Astrocyte (in vitro differentiated cells and primary cell): ENCODE measurements at regions not wholly inside any gene's neighbourhood (a gene's known extent, or its start where the extent isn't known, plus 50 kb on each side); places are given as distances from the start of the nearest gene placed in this dataset.

ENCODE experiments used
- DNase-seq: peaks from one replicate; pipeline ENCODE4 v3.0.0-alpha.2; 2010; ENCODE audit warnings: low read depth
- FAIRE-seq: peaks from 2 replicates; lab custom pipeline; 2011; peaks lifted over from hg19 to GRCh38; lab: Jason Lieb, UNC
- H2AFZ ChIP-seq: 2 replicates; pipeline ENCODE4 v1.6.0; 2012; ENCODE audit warnings: low read depth, low read length, inconsistent platforms
- H3K27ac ChIP-seq: 2 replicates; pipeline ENCODE4 v1.5.1; 2011; ENCODE audit warnings: low read depth, low read length, inconsistent platforms
- H3K27me3 ChIP-seq: 2 replicates; pipeline ENCODE4 v1.6.0; 2011; ENCODE audit warnings: low read length, inconsistent platforms; ENCODE audit not compliant: insufficient read depth
- H3K36me3 ChIP-seq: 2 replicates; pipeline ENCODE4 v1.5.1; 2011; ENCODE audit warnings: low read length, inconsistent platforms; ENCODE audit not compliant: insufficient read depth
- H3K4me1 ChIP-seq: 2 replicates; pipeline ENCODE4 v1.5.1; 2011; ENCODE audit warnings: low read length, inconsistent platforms; ENCODE audit not compliant: insufficient read depth
- H3K4me2 ChIP-seq: 2 replicates; pipeline ENCODE4 v1.6.0; 2012; ENCODE audit warnings: low read length, inconsistent platforms
- H3K4me3 ChIP-seq: 2 replicates; pipeline ENCODE4 v1.5.1; 2011; ENCODE audit warnings: low read depth, mild to moderate bottlenecking, low read length, inconsistent platforms; ENCODE audit not compliant: insufficient read depth
- H3K79me2 ChIP-seq: 2 replicates; pipeline ENCODE4 v1.6.0; 2012; ENCODE audit warnings: mild to moderate bottlenecking, low read length, inconsistent platforms; ENCODE audit not compliant: insufficient read depth
- H3K9ac ChIP-seq: 2 replicates; pipeline ENCODE4 v1.6.0; 2012; ENCODE audit warnings: mild to moderate bottlenecking, low read length, inconsistent platforms
- H3K9me3 ChIP-seq: 2 replicates; pipeline ENCODE4 v1.5.1; 2012; ENCODE audit warnings: low read depth, mild to moderate bottlenecking, low read length, inconsistent platforms; ENCODE audit not compliant: insufficient read depth
- H4K20me1 ChIP-seq: 2 replicates; pipeline ENCODE4 v1.6.0; 2012; ENCODE audit warnings: low read length, inconsistent platforms; ENCODE audit not compliant: insufficient read depth
- H3K27ac Mint-ChIP-seq: one replicate; pipeline ENCODE4 v1.8.0; 2021; ENCODE audit warnings: mild to moderate bottlenecking, mixed read lengths; ENCODE audit not compliant: unreplicated experiment
- H3K27me3 Mint-ChIP-seq: one replicate; pipeline ENCODE4 v1.8.0; 2021; ENCODE audit warnings: low read depth, mixed read lengths; ENCODE audit not compliant: unreplicated experiment
- H3K36me3 Mint-ChIP-seq: one replicate; pipeline ENCODE4 v1.8.0; 2021; ENCODE audit warnings: low read depth, mixed read lengths; ENCODE audit not compliant: unreplicated experiment
- H3K4me1 Mint-ChIP-seq: one replicate; pipeline ENCODE4 v1.8.0; 2021; ENCODE audit warnings: low read depth, mixed read lengths; ENCODE audit not compliant: unreplicated experiment
- H3K4me3 Mint-ChIP-seq: one replicate; pipeline ENCODE4 v1.8.0; 2021; ENCODE audit warnings: mild to moderate bottlenecking, moderate library complexity, mixed read lengths; ENCODE audit not compliant: unreplicated experiment
- H3K9me3 Mint-ChIP-seq: one replicate; pipeline ENCODE4 v1.8.0; 2021; ENCODE audit warnings: mild to moderate bottlenecking, mixed read lengths; ENCODE audit not compliant: unreplicated experiment
- EZH2 ChIP-seq: IDR thresholded peaks from 2 replicates; pipeline ENCODE4 v1.6.1; 2012; ENCODE audit warnings: mild to moderate bottlenecking, low read length, inconsistent platforms; ENCODE audit not compliant: insufficient read depth
- TF ChIP-seq, protein P1 (sequence below): IDR thresholded peaks from 2 replicates; pipeline ENCODE4 v1.5.1; 2011; ENCODE audit warnings: low read depth, mild to moderate bottlenecking, inconsistent platforms, low read length, moderate library complexity; ENCODE audit not compliant: insufficient read depth

DNA sequence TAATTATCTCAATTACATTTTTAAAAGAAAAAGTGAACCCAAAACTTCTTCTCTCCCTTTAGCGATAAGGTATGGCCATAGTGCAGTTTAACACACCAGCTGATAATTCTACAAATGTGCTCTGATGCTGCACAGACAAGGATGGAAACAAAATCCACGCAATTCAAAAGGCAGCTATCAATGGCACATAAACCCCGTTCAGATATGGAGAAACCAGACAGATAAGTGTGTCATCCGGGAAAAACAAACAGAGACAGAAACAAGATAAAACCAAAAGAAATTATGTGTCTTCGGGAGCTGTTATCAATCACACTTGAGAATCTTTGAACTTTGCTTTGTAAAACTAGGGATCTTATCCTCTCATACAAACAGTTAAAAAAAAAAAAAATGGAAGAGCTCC lies 73.6 kb downstream of the SIPA1L2 start:
- Histone ChIP-seq H2AFZ (no peak overlapping the region), H3K4me3 (no peak overlapping the region), H4K20me1 (no peaks in the 10 kb centered on the region), H3K4me1 (peaks cover 34% of the 10 kb centered on the region), H3K36me3 (no peaks in the 10 kb centered on the region), H3K27me3 (no peaks in the 10 kb centered on the region), H3K4me2 (no peak overlapping the region), H3K27ac (no peak overlapping the region), H3K9ac (no peak overlapping the region), H3K9me3 (no peaks in the 10 kb centered on the region), H3K79me2 (no peaks in the 10 kb centered on the region)
- Mint-ChIP-seq H3K4me3 (no peak overlapping the region), H3K9me3 (no peaks in the 10 kb centered on the region), H3K27ac (no peak overlapping the region), H3K27me3 (no peaks in the 10 kb centered on the region), H3K36me3 (no peaks in the 10 kb centered on the region), H3K4me1 (peaks cover 49% of the 10 kb centered on the region)
- FAIRE-seq (no peak), DNase-seq (no peak)
- TF ChIP-seq, protein P1, sequence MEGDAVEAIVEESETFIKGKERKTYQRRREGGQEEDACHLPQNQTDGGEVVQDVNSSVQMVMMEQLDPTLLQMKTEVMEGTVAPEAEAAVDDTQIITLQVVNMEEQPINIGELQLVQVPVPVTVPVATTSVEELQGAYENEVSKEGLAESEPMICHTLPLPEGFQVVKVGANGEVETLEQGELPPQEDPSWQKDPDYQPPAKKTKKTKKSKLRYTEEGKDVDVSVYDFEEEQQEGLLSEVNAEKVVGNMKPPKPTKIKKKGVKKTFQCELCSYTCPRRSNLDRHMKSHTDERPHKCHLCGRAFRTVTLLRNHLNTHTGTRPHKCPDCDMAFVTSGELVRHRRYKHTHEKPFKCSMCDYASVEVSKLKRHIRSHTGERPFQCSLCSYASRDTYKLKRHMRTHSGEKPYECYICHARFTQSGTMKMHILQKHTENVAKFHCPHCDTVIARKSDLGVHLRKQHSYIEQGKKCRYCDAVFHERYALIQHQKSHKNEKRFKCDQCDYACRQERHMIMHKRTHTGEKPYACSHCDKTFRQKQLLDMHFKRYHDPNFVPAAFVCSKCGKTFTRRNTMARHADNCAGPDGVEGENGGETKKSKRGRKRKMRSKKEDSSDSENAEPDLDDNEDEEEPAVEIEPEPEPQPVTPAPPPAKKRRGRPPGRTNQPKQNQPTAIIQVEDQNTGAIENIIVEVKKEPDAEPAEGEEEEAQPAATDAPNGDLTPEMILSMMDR = no peak
- no peak for TF ChIP-seq EZH2

DNA sequence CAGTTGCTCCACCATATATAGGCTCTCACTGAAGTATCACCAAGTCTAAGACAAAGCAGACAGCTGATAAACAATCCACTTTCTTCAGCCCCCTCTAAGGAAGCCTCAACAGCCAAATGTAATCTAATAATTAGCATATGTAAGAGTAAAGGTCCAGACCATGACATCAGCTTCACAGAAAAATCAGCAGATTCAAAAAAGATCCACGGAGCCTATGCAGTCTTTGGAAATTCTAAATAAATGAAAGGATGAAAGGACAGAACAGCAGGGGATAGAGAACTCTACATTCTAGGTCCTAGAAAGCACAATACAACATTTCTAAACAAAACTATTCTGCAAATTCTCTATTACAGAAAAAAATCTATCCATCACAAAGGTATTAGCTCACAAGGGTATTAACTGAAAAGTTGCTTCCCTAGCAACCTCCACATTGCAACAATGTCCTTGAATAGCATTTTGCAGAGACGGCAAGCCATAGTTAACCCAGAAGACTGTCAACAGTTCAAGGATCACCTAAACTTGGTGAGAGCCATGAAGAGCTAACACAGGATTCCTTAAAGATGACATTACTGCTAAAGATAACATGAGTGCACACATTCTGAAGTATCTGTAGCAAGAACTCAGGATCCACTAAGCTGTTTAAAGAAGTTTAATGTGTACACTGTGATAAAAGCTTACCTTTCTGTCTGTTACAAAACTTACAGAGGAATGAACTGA lies 74.3 kb downstream of the SIPA1L2 start:
- H3K27ac ChIP-seq = no peak overlapping the region
- H3K4me2 ChIP-seq = peak overlapping the region; percentile 4
- no peaks in the 10 kb centered on the region for H3K9me3 ChIP-seq
- Mint-ChIP-seq H3K27ac (peak overlapping the region; percentile 30), H3K36me3 (no peaks in the 10 kb centered on the region), H3K4me1 (peaks cover 56% of the 10 kb centered on the region), H3K9me3 (no peaks in the 10 kb centered on the region), H3K27me3 (no peaks in the 10 kb centered on the region), H3K4me3 (no peak overlapping the region)
- H3K79me2 ChIP-seq = no peaks in the 10 kb centered on the region
- no peaks in the 10 kb centered on the region for H3K27me3 ChIP-seq
- FAIRE-seq = peak; percentile 34
- TF ChIP-seq EZH2 = no peak
- TF ChIP-seq, protein P1 = no peak
- H2AFZ ChIP-seq = no peak overlapping the region
- H3K4me3 ChIP-seq = no peak overlapping the region
- peaks cover 34% of the 10 kb centered on the region for H3K4me1 ChIP-seq
- H3K9ac ChIP-seq = no peak overlapping the region
- no peaks in the 10 kb centered on the region for H3K36me3 ChIP-seq
- no peaks in the 10 kb centered on the region for H4K20me1 ChIP-seq
- no peak for DNase-seq

DNA sequence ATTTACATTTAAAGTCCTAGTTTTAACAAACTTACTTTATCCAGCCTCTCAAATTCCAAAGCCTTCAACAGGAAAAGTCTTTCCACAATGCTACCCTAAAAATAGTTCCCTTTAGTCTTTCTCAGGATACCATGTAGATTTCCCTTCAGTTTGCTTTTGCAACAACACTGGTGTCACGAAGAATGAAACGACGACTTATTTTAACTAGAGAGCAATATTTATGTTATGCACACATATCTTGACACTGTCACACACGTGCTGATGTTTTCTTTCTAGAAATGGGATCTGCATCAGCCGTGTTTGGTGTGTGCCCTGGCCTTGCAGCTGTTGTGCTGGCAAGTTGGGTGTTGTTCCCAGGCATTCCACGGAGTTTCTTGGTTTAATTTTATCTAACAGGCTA lies 75.5 kb downstream of the SIPA1L2 start:
- Mint-ChIP-seq H3K4me1 (peaks cover 63% of the 10 kb centered on the region), H3K9me3 (no peaks in the 10 kb centered on the region), H3K27me3 (no peaks in the 10 kb centered on the region), H3K27ac (peak overlapping the region; percentile 22), H3K36me3 (no peaks in the 10 kb centered on the region), H3K4me3 (no peak overlapping the region)
- Histone ChIP-seq H3K27ac (peak overlapping the region; percentile 33), H3K9ac (no peak overlapping the region), H3K4me3 (peak overlapping the region; percentile 5), H3K4me2 (peak overlapping the region; percentile 64), H3K79me2 (no peaks in the 10 kb centered on the region), H3K9me3 (no peaks in the 10 kb centered on the region), H3K36me3 (no peaks in the 10 kb centered on the region), H4K20me1 (no peaks in the 10 kb centered on the region), H2AFZ (no peak overlapping the region), H3K27me3 (no peaks in the 10 kb centered on the region), H3K4me1 (peaks cover 34% of the 10 kb centered on the region)
- no peak for DNase-seq
- FAIRE-seq = no peak
- no peak for TF ChIP-seq EZH2
- TF ChIP-seq, protein P1 = no peak
